ENCODE measurements at regions not wholly inside any gene's neighbourhood (a gene's known extent, or its start where the extent isn't known, plus 50 kb on each side); places are given as distances from the start of the nearest gene placed in this dataset.

- ATAC-seq (ENCODE audit: insufficient read depth, low FRiP score), result no peak
- Histone ChIP-seq H3K4me3 (no peak overlapping the region), H3K4me1 (ENCODE audit: control insufficient read depth in 5 of 5, insufficient read depth in 5 of 5, low read length in 5 of 5) (peaks cover 0 to 13% (median 0%) of the 10 kb centered on the region in 5 donors), H3K36me3 (ENCODE audit: control insufficient read depth in 4 of 4, insufficient read depth in 4 of 4, low read length in 4 of 4) (no peaks in the 10 kb centered on the region), H3K27ac (ENCODE audit: low read depth in 1 of 2, low read length in 1 of 2) (no peak overlapping the region), H3K9me3 (ENCODE audit: control insufficient read depth in 4 of 4, insufficient read depth in 3 of 4, low read length in 3 of 4) (peaks cover 0 to 2% (median 0%) of the 10 kb centered on the region in 4 donors), H3K9ac (ENCODE audit: insufficient read depth in 1 of 2, low read length in 2 of 2) (no peak overlapping the region), H3K27me3 (ENCODE audit: control insufficient read depth in 3 of 3, insufficient read depth in 3 of 3, low read length in 2 of 3) (peaks cover 18 to 28% (median 25%) of the 10 kb centered on the region in 3 donors)
- 55 to 73% methylated on average over 7 of the region's 7 CpGs for WGBS, 2 donors
- DNase-seq, result no peak
- no peak for TF ChIP-seq CTCF (IDR thresholded peaks at IDR 0.05; ENCODE audit: control extremely low read depth, extremely low read depth)
Observed at GRCh38 chr15:77816983-77817382, 184.3 kb upstream of the LINGO1 start.

GRCh38 chr15:77815015-77815414 is 182.3 kb upstream of the LINGO1 start:
- peak in 1 of 3 donors; percentile 51 for DNase-seq
- no peaks in the 10 kb centered on the region for H3K36me3 ChIP-seq (ENCODE audit: control insufficient read depth in 4 of 4, insufficient read depth in 4 of 4, low read length in 4 of 4)
- peaks cover 10 to 18% (median 13%) of the 10 kb centered on the region in 3 donors for H3K27me3 ChIP-seq (ENCODE audit: control insufficient read depth in 3 of 3, insufficient read depth in 3 of 3, low read length in 2 of 3)
- H3K4me3 ChIP-seq, result no peak overlapping the region
- ATAC-seq (ENCODE audit: insufficient read depth, low FRiP score), result no peak
- no peak overlapping the region for H3K27ac ChIP-seq (ENCODE audit: low read depth in 1 of 2, low read length in 1 of 2)
- no peak for TF ChIP-seq CTCF (IDR thresholded peaks at IDR 0.05; ENCODE audit: control extremely low read depth, extremely low read depth)
- peaks cover 0 to 2% (median 0%) of the 10 kb centered on the region in 4 donors for H3K9me3 ChIP-seq (ENCODE audit: control insufficient read depth in 4 of 4, insufficient read depth in 3 of 4, low read length in 3 of 4)
- H3K9ac ChIP-seq (ENCODE audit: insufficient read depth in 1 of 2, low read length in 2 of 2), result no peak overlapping the region
- 80 to 84% methylated on average over 7 of the region's 7 CpGs for WGBS, 2 donors
- peaks cover 0 to 10% (median 0%) of the 10 kb centered on the region in 5 donors for H3K4me1 ChIP-seq (ENCODE audit: control insufficient read depth in 5 of 5, insufficient read depth in 5 of 5, low read length in 5 of 5)

- Histone ChIP-seq H3K9ac (ENCODE audit: insufficient read depth in 1 of 2, low read length in 2 of 2) (no peak overlapping the region), H3K9me3 (ENCODE audit: control insufficient read depth in 4 of 4, insufficient read depth in 3 of 4, low read length in 3 of 4) (no peaks in the 10 kb centered on the region), H3K27me3 (ENCODE audit: control insufficient read depth in 3 of 3, insufficient read depth in 3 of 3, low read length in 2 of 3) (peaks cover under 1 to 12% (median 7%) of the 10 kb centered on the region in 3 donors), H3K27ac (ENCODE audit: low read depth in 1 of 2, low read length in 1 of 2) (no peak overlapping the region), H3K36me3 (ENCODE audit: control insufficient read depth in 4 of 4, insufficient read depth in 4 of 4, low read length in 4 of 4) (no peaks in the 10 kb centered on the region), H3K4me3 (no peak overlapping the region), H3K4me1 (ENCODE audit: control insufficient read depth in 5 of 5, insufficient read depth in 5 of 5, low read length in 5 of 5) (peaks cover 0 to 3% (median 0%) of the 10 kb centered on the region in 5 donors)
- ATAC-seq (ENCODE audit: insufficient read depth, low FRiP score), result no peak
- 82 to 87% methylated on average over 10 of the region's 10 CpGs for WGBS, 2 donors
- TF ChIP-seq CTCF (IDR thresholded peaks at IDR 0.05; ENCODE audit: control extremely low read depth, extremely low read depth), result no peak
- no peak for DNase-seq
Observed at GRCh38 chr15:77812664-77813063, 180.0 kb upstream of the LINGO1 start.

- no peak for DNase-seq
- Histone ChIP-seq H3K9ac (ENCODE audit: insufficient read depth in 1 of 2, low read length in 2 of 2) (no peak overlapping the region), H3K9me3 (ENCODE audit: control insufficient read depth in 4 of 4, insufficient read depth in 3 of 4, low read length in 3 of 4) (no peaks in the 10 kb centered on the region), H3K27me3 (ENCODE audit: control insufficient read depth in 3 of 3, insufficient read depth in 3 of 3, low read length in 2 of 3) (peaks cover 0 to 4% (median 0%) of the 10 kb centered on the region in 3 donors), H3K4me3 (no peak overlapping the region), H3K36me3 (ENCODE audit: control insufficient read depth in 4 of 4, insufficient read depth in 4 of 4, low read length in 4 of 4) (no peaks in the 10 kb centered on the region), H3K4me1 (ENCODE audit: control insufficient read depth in 5 of 5, insufficient read depth in 5 of 5, low read length in 5 of 5) (peaks cover 0 to 8% (median 0%) of the 10 kb centered on the region in 5 donors), H3K27ac (ENCODE audit: low read depth in 1 of 2, low read length in 1 of 2) (no peak overlapping the region)
- no peak for ATAC-seq (ENCODE audit: insufficient read depth, low FRiP score)
- no peak for TF ChIP-seq CTCF (IDR thresholded peaks at IDR 0.05; ENCODE audit: control extremely low read depth, extremely low read depth)
- 62 to 74% methylated on average over 5 of the region's 5 CpGs for WGBS, 2 donors
Observed at GRCh38 chr15:77811270-77811669, 178.6 kb upstream of the LINGO1 start.
